ENCODE measurements at regions not wholly inside any gene's neighbourhood (a gene's known extent, or its start where the extent isn't known, plus 50 kb on each side); places are given as distances from the start of the nearest gene placed in this dataset.
"Not testable (repeated sequence)": the region's sequence is repeated elsewhere in the genome, so short reads cannot be mapped to it uniquely, and the experiment has no call there.

DNA sequence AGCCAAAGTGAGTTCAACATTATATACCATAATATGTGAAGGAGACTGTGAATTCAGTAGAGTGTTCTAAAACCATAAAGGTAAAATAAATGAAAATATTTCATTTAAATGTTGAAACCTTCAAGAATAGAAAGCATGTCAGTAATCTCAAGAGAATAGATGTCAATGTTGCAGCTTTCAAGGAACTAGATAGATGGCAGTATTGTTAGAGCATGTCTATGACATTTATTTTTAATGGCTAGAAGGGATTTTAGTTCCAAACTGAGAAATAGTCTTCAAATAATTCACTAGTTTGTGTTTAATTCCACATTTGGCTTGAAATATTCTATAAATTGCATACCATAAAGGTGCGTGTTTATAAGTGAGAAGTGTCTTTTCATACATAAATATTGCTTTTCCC lies 326.5 kb downstream of the FLRT2 start:
- Histone ChIP-seq H3K4me3 (ENCODE audit: low read depth, low read length) (no peak overlapping the region), H3K9me3 (ENCODE audit: control insufficient read depth, insufficient read depth, low read length) (no peaks in the 10 kb centered on the region), H3K27ac (ENCODE audit: low read depth, low read length) (no peak overlapping the region), H3K27me3 (ENCODE audit: control insufficient read depth, insufficient read depth, low read length) (no peaks in the 10 kb centered on the region)
- no peak for DNase-seq (ENCODE audit: low read depth, low spot score)
- POLR2A ChIA-PET, result no interaction called here
- CTCF ChIA-PET, result interaction anchor here (1.0 to 1.3 kb wide), 4 partner anchors 11 to 1194 kb away, joined by 3 to 4 read pairs (median 3); no protein-coding TSS in a partner anchor
- TF ChIP-seq, protein P1, sequence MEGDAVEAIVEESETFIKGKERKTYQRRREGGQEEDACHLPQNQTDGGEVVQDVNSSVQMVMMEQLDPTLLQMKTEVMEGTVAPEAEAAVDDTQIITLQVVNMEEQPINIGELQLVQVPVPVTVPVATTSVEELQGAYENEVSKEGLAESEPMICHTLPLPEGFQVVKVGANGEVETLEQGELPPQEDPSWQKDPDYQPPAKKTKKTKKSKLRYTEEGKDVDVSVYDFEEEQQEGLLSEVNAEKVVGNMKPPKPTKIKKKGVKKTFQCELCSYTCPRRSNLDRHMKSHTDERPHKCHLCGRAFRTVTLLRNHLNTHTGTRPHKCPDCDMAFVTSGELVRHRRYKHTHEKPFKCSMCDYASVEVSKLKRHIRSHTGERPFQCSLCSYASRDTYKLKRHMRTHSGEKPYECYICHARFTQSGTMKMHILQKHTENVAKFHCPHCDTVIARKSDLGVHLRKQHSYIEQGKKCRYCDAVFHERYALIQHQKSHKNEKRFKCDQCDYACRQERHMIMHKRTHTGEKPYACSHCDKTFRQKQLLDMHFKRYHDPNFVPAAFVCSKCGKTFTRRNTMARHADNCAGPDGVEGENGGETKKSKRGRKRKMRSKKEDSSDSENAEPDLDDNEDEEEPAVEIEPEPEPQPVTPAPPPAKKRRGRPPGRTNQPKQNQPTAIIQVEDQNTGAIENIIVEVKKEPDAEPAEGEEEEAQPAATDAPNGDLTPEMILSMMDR (IDR thresholded peaks at IDR 0.05; ENCODE audit: low read depth, low read length), result no peak; the same call in 1 of the 2 replicates

DNA sequence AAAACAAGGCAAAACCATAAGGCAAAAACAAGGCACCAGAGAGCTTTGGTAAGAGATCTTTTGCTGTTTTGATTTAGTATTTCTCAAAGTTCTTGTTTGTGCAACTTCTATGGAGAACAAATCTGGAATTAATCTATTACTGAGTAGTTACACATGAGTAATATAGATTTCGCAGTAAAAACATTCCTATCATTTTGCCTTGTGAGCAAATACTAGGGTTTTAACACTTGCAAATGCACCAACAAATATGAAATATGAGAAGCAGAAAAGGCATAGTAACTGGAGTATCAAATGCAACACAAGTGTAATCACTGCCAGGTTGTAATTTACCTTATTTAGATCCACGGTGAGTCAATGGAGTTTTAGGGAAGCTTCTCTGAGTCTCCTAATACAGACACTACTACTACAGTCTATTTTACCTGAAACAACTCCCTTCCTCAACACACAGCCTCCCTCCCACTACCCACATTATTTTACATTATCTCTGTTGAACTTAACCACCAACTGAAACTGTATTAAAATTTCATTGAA lies 324.1 kb downstream of the FLRT2 start:
- POLR2A ChIA-PET, result no interaction called here
- Histone ChIP-seq H3K27ac (ENCODE audit: low read depth, low read length) (no peak overlapping the region), H3K9me3 (ENCODE audit: control insufficient read depth, insufficient read depth, low read length) (no peaks in the 10 kb centered on the region), H3K4me3 (ENCODE audit: low read depth, low read length) (no peak overlapping the region), H3K27me3 (ENCODE audit: control insufficient read depth, insufficient read depth, low read length) (no peaks in the 10 kb centered on the region)
- DNase-seq (ENCODE audit: low read depth, low spot score), result no peak
- TF ChIP-seq, protein P1 (IDR thresholded peaks at IDR 0.05; ENCODE audit: low read depth, low read length), result no peak
- CTCF ChIA-PET, result no interaction called here

DNA sequence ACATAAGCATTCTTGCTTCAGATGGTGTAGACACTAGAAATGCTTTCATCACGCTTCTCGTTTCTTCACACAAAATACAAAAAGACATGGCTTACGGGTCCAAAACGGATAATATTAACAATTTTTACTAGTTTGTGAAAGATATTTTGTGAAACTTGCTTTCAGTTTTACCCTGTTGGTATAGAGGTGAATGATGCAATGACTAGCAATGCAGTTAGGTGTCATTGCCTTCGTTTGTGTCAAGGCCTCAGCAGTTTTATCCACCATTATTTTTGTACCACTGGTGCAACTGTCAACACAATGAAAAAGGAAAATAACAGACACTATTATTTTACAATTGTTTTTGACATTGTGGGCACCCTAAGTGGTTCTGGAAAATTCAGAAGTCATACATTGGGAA lies 323.0 kb downstream of the FLRT2 start:
- ChIA-PET POLR2A (no interaction called here), CTCF (no interaction called here)
- no peaks in the 10 kb centered on the region for H3K9me3 ChIP-seq (ENCODE audit: control insufficient read depth, insufficient read depth, low read length)
- H3K4me3 ChIP-seq (ENCODE audit: low read depth, low read length), result no peak overlapping the region
- no peak overlapping the region for H3K27ac ChIP-seq (ENCODE audit: low read depth, low read length)
- no peak for DNase-seq (ENCODE audit: low read depth, low spot score)
- no peaks in the 10 kb centered on the region for H3K27me3 ChIP-seq (ENCODE audit: control insufficient read depth, insufficient read depth, low read length)
- TF ChIP-seq, protein P1 (IDR thresholded peaks at IDR 0.05; ENCODE audit: low read depth, low read length), result no peak

DNA sequence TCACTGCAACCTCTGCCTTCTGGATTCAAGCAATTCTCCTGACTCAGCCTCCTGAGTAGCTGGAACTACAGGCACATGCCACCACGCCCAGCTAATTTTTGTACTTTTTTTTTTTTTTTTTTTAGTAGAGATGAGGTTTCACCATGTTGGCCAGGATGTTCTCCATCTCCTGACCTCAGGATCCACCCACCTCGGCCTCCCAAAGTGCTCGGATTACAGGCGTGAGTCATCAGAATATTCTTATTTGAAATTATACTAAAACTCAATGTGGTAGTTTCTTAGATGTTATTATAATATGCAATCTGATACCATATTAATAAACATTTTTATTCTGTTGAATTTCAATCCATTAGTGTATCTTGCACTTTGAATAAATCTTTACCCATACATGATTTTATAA lies 322.2 kb downstream of the FLRT2 start:
- H3K27me3 ChIP-seq (ENCODE audit: control insufficient read depth, insufficient read depth, low read length); DNase-seq (ENCODE audit: low read depth, low spot score); CTCF ChIA-PET; H3K27ac ChIP-seq (ENCODE audit: low read depth, low read length); H3K9me3 ChIP-seq (ENCODE audit: control insufficient read depth, insufficient read depth, low read length); POLR2A ChIA-PET; H3K4me3 ChIP-seq (ENCODE audit: low read depth, low read length): not testable (repeated sequence)

DNA sequence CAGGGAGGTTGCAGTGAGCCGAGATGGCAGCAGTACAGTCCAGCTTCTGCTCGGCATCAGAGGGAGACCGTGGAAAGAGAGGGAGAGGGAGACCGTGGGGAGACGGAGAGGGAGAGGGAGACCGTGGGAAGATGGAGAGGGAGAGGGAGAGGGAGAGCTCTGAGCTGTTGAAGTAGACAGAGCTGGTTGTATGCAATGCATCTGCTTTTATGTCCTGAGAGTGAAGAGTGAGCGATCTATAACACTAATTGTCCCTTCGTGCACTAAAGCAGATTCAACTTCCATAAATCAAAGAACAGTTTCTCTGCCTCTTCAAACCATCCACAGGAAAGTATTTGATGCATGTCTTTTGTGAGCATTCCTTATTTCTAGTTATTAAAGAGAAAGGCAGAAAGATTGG lies 300.6 kb downstream of the FLRT2 start:
- H3K27me3 ChIP-seq (ENCODE audit: control insufficient read depth, insufficient read depth, low read length); H3K27ac ChIP-seq (ENCODE audit: low read depth, low read length); CTCF ChIA-PET; H3K4me3 ChIP-seq (ENCODE audit: low read depth, low read length); H3K9me3 ChIP-seq (ENCODE audit: control insufficient read depth, insufficient read depth, low read length); POLR2A ChIA-PET; DNase-seq (ENCODE audit: low read depth, low spot score): not testable (repeated sequence)

DNA sequence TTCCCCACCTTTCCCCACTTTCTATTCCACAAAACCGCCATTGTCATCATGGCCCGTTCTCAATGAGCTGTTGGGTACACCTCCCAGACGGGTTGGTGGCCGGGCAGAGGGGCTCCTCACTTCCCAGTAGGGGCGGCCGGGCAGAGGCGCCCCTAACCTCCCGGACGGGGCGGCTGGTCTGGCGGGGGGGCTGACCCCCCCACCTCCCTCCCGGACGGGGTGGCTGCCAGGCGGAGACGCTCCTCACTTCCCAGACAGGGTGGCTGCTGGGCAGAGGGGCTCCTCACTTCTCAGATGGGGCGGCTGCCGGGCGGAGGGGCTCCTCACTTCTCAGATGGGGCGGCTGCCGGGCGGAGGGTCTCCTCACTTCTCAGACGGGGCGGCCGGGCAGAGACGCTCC lies 299.7 kb downstream of the FLRT2 start:
- H3K27ac ChIP-seq (ENCODE audit: low read depth, low read length); H3K9me3 ChIP-seq (ENCODE audit: control insufficient read depth, insufficient read depth, low read length); H3K4me3 ChIP-seq (ENCODE audit: low read depth, low read length); DNase-seq (ENCODE audit: low read depth, low spot score); H3K27me3 ChIP-seq (ENCODE audit: control insufficient read depth, insufficient read depth, low read length); POLR2A ChIA-PET; CTCF ChIA-PET: not testable (repeated sequence)

DNA sequence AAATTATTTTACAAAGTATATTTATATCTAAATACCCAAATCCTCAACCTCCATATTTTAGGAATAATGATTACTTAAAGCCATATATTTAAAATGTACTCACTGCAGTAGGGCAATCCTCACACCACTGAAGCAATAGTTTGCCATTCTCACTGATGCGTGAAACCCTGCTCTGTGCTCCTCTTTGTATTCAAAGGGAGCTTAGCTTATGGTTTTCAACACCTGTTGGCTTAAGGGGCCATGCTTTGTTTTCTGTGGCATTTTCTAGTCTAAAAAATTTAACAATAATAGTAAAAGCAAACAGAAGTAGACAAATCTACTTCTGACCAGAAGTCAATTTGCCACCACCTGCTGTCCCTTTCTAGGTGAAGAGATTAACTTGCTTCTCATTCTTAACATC lies 294.6 kb downstream of the FLRT2 start:
- Histone ChIP-seq H3K4me3 (ENCODE audit: low read depth, low read length) (no peak overlapping the region), H3K27ac (ENCODE audit: low read depth, low read length) (no peak overlapping the region), H3K27me3 (ENCODE audit: control insufficient read depth, insufficient read depth, low read length) (no peaks in the 10 kb centered on the region), H3K9me3 (ENCODE audit: control insufficient read depth, insufficient read depth, low read length) (no peaks in the 10 kb centered on the region)
- ChIA-PET POLR2A (no interaction called here), CTCF (no interaction called here)
- DNase-seq (ENCODE audit: low read depth, low spot score), result no peak
- TF ChIP-seq, protein P1 (IDR thresholded peaks at IDR 0.05; ENCODE audit: low read depth, low read length), result no peak

All from AG04450 (cell line).